BE2C (cell line): ENCODE measurements at regions not wholly inside any gene's neighbourhood (a gene's known extent, or its start where the extent isn't known, plus 50 kb on each side); places are given as distances from the start of the nearest gene placed in this dataset.

Source experiments
- DNase-seq: peaks from one replicate; pipeline ENCODE4 v3.0.0-alpha.2; 2020
- H3K27me3 ChIP-seq: fragments of 250-450 bp; sonication (Bioruptor Pico); 2 replicates; pipeline ENCODE4 v1.5.1; 2020; ENCODE audit warnings: mild to moderate bottlenecking
- H3K36me3 ChIP-seq: fragments of 250-450 bp; sonication (Bioruptor Pico); 2 replicates; pipeline ENCODE4 v1.5.1; 2020; ENCODE audit warnings: mild to moderate bottlenecking
- H3K4me1 ChIP-seq: fragments of 250-450 bp; sonication (Bioruptor Pico); 2 replicates; pipeline ENCODE4 v1.5.1; 2020
- H3K4me3 ChIP-seq: 2 replicates; pipeline ENCODE4 v1.5.1; 2011; ENCODE audit warnings: low read depth, low read length
- H3K9me3 ChIP-seq: fragments of 250-450 bp; sonication (Bioruptor Pico); 2 replicates; pipeline ENCODE4 v1.5.1; 2020
- CTCF ChIP-seq: IDR thresholded peaks from 2 replicates; pipeline ENCODE4 v1.5.1; 2012; ENCODE audit warnings: mild to moderate bottlenecking, low read depth, low read length

- no peak overlapping the region for H3K4me3 ChIP-seq
- H3K27me3 ChIP-seq, result no peaks in the 10 kb centered on the region; the same call in 1 of the 2 replicates
- H3K36me3 ChIP-seq, result no peaks in the 10 kb centered on the region
- H3K9me3 ChIP-seq, result no peaks in the 10 kb centered on the region
- no peak for TF ChIP-seq CTCF
- no peak for DNase-seq
- H3K4me1 ChIP-seq, result no peaks in the 10 kb centered on the region
Measured at GRCh38 chr12:76260390-76260748, 87.8 kb downstream of the BBS10 start.

- TF ChIP-seq CTCF, result no peak
- Histone ChIP-seq H3K9me3 (no peaks in the 10 kb centered on the region), H3K36me3 (no peaks in the 10 kb centered on the region), H3K4me1 (no peaks in the 10 kb centered on the region), H3K27me3 (peaks cover 3% of the 10 kb centered on the region; the same call in 1 of the 2 replicates), H3K4me3 (no peak overlapping the region)
- DNase-seq, result no peak
Measured at GRCh38 chr12:76259660-76260389, 88.4 kb downstream of the BBS10 start.

- H3K4me1 ChIP-seq, result no peaks in the 10 kb centered on the region
- H3K9me3 ChIP-seq, result no peaks in the 10 kb centered on the region
- H3K27me3 ChIP-seq, result peaks cover 7% of the 10 kb centered on the region; the same call in 1 of the 2 replicates
- no peak for TF ChIP-seq CTCF
- H3K4me3 ChIP-seq, result no peak overlapping the region
- no peaks in the 10 kb centered on the region for H3K36me3 ChIP-seq
- DNase-seq, result no peak
Measured at GRCh38 chr12:76259106-76259505, 89.1 kb downstream of the BBS10 start.

- peaks cover 7% of the 10 kb centered on the region; the same call in 1 of the 2 replicates for H3K27me3 ChIP-seq
- TF ChIP-seq CTCF, result no peak
- H3K4me1 ChIP-seq, result no peaks in the 10 kb centered on the region
- H3K9me3 ChIP-seq, result no peaks in the 10 kb centered on the region
- no peak for DNase-seq
- H3K36me3 ChIP-seq, result no peaks in the 10 kb centered on the region
- no peak overlapping the region for H3K4me3 ChIP-seq
Measured at GRCh38 chr12:76256904-76257303, 91.3 kb downstream of the BBS10 start.

- Histone ChIP-seq H3K9me3 (no peaks in the 10 kb centered on the region), H3K36me3 (no peaks in the 10 kb centered on the region), H3K4me3 (no peak overlapping the region), H3K27me3 (peaks cover 7% of the 10 kb centered on the region; the same call in 1 of the 2 replicates), H3K4me1 (no peaks in the 10 kb centered on the region)
- no peak for TF ChIP-seq CTCF
- no peak for DNase-seq
Measured at GRCh38 chr12:76256321-76256720, 91.9 kb downstream of the BBS10 start.

GRCh38 chr12:76255692-76256091 is 92.5 kb downstream of the BBS10 start:
- Histone ChIP-seq H3K9me3 (no peaks in the 10 kb centered on the region), H3K4me1 (no peaks in the 10 kb centered on the region), H3K4me3 (no peak overlapping the region), H3K36me3 (no peaks in the 10 kb centered on the region), H3K27me3 (peaks cover 7% of the 10 kb centered on the region; the same call in 1 of the 2 replicates)
- DNase-seq, result no peak
- no peak for TF ChIP-seq CTCF
